ENCODE measurements at regions not wholly inside any gene's neighbourhood (a gene's known extent, or its start where the extent isn't known, plus 50 kb on each side); places are given as distances from the start of the nearest gene placed in this dataset.
"Not testable (repeated sequence)": the region's sequence is repeated elsewhere in the genome, so short reads cannot be mapped to it uniquely, and the experiment has no call there.

GRCh38 chr3:150341891-150342290 is 66.2 kb upstream of the TSC22D2 start:
- TF ChIP-seq, protein P1, sequence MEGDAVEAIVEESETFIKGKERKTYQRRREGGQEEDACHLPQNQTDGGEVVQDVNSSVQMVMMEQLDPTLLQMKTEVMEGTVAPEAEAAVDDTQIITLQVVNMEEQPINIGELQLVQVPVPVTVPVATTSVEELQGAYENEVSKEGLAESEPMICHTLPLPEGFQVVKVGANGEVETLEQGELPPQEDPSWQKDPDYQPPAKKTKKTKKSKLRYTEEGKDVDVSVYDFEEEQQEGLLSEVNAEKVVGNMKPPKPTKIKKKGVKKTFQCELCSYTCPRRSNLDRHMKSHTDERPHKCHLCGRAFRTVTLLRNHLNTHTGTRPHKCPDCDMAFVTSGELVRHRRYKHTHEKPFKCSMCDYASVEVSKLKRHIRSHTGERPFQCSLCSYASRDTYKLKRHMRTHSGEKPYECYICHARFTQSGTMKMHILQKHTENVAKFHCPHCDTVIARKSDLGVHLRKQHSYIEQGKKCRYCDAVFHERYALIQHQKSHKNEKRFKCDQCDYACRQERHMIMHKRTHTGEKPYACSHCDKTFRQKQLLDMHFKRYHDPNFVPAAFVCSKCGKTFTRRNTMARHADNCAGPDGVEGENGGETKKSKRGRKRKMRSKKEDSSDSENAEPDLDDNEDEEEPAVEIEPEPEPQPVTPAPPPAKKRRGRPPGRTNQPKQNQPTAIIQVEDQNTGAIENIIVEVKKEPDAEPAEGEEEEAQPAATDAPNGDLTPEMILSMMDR (IDR thresholded peaks at IDR 0.05; ENCODE audit: low read length, missing control alignments): no peak
- H3K4me3 ChIP-seq (replicated peaks; ENCODE audit: low read depth, low read length): no peak overlapping the region
- no peak for DNase-seq (ENCODE audit: low read depth)

- not testable (repeated sequence) for DNase-seq (ENCODE audit: low read depth); H3K4me3 ChIP-seq (replicated peaks; ENCODE audit: low read depth, low read length)
These were observed 71.7 kb upstream of the TSC22D2 start for GRCh38 chr3:150336363-150336762.

- H3K4me3 ChIP-seq (replicated peaks; ENCODE audit: low read depth, low read length): no peak overlapping the region
- TF ChIP-seq, protein P1 (IDR thresholded peaks at IDR 0.05; ENCODE audit: low read length, missing control alignments): no peak
- DNase-seq (ENCODE audit: low read depth): no peak
These were observed 72.5 kb upstream of the TSC22D2 start for GRCh38 chr3:150335631-150336030.

GRCh38 chr3:150334974-150335373 is 73.1 kb upstream of the TSC22D2 start:
- TF ChIP-seq, protein P1 (IDR thresholded peaks at IDR 0.05; ENCODE audit: low read length, missing control alignments): no peak
- no peak for DNase-seq (ENCODE audit: low read depth)
- H3K4me3 ChIP-seq (replicated peaks; ENCODE audit: low read depth, low read length): no peak overlapping the region

DNA sequence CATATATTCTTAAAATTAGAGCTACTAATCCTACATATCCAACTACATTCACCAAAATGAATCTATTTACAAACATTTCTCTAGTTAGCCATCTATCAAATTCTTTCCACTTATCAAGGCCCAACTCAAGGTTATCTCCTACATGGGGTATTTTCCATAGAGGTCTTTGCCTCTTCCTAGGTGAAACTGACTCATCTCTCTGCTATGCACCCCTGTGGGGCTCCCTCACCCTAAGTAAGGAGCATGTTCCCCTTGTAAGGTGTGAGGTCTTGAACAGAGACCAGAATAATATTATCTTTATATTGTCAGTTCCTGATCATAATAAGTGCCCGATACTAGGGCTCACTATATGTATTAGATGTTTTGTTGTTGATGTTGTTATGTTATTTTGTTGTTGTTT is 74.6 kb upstream of the TSC22D2 start:
- DNase-seq (ENCODE audit: low read depth): no peak
- TF ChIP-seq, protein P1 (IDR thresholded peaks at IDR 0.05; ENCODE audit: low read length, missing control alignments): no peak
- no peak overlapping the region for H3K4me3 ChIP-seq (replicated peaks; ENCODE audit: low read depth, low read length)

DNA sequence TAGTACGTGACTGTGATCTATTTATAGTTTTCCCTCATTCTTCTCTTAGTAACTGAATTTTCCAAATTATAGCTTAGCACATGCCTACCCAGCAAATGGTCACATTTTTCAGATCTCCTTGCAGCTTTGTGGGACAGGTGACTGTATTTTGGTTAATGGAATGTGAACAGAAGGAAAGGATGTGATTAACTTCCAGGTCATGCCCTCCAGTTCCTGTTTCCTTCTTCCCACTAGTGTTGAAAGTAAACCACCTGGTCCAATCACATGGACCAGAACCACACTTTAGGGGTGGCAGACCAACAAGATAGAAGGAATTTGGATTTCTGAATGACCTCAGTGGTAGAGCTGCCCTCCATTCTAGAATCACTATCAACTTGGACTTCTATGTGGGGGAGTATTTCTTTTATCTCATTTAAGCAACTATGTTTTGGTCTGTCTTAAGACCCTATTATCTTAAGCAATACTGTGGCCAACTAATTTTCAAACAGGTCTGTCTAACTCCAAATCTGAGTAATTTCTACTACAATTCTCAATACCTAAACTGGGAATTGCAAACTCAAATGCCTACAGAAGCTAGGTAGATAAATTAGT is 76.0 kb upstream of the TSC22D2 start:
- H3K4me3 ChIP-seq (replicated peaks; ENCODE audit: low read depth, low read length): no peak overlapping the region
- no peak for DNase-seq (ENCODE audit: low read depth)
- TF ChIP-seq, protein P1 (IDR thresholded peaks at IDR 0.05; ENCODE audit: low read length, missing control alignments): no peak

GRCh38 chr3:150330872-150331271 is 77.2 kb upstream of the TSC22D2 start:
- H3K4me3 ChIP-seq (replicated peaks; ENCODE audit: low read depth, low read length): no peak overlapping the region
- no peak for DNase-seq (ENCODE audit: low read depth)
- TF ChIP-seq, protein P1 (IDR thresholded peaks at IDR 0.05; ENCODE audit: low read length, missing control alignments): no peak

Data from fibroblast of pulmonary artery (primary cell).